ENCODE measurements at regions not wholly inside any gene's neighbourhood (a gene's known extent, or its start where the extent isn't known, plus 50 kb on each side); places are given as distances from the start of the nearest gene placed in this dataset.

- Histone ChIP-seq H3K79me2 (ENCODE audit: control insufficient read depth, insufficient read depth, low read length) (no peaks in the 10 kb centered on the region), H2AFZ (ENCODE audit: control insufficient read depth, low read depth, low read length) (no peak overlapping the region), H4K20me1 (ENCODE audit: control insufficient read depth, insufficient read depth) (no peaks in the 10 kb centered on the region), H3K4me1 (ENCODE audit: control insufficient read depth, insufficient read depth, low read length) (no peaks in the 10 kb centered on the region), H3K4me2 (ENCODE audit: control insufficient read depth, insufficient read depth) (no peak overlapping the region), H3K27me3 (replicated peaks in 1 of 2; ENCODE audit: control insufficient read depth in 2 of 2, insufficient read depth in 2 of 2, low read length in 1 of 2) (no peaks in the 10 kb centered on the region), H3K27ac (ENCODE audit: control insufficient read depth, insufficient read depth) (no peak overlapping the region), H3K4me3 (no peak overlapping the region), H3K9ac (ENCODE audit: control insufficient read depth, insufficient read depth, low read length) (no peak overlapping the region), H3K36me3 (ENCODE audit: control insufficient read depth in 2 of 2, insufficient read depth in 2 of 2, low read length in 1 of 2) (no peaks in the 10 kb centered on the region), H3K9me3 (replicated peaks; ENCODE audit: control insufficient read depth, insufficient read depth, low read length) (peaks cover 1% of the 10 kb centered on the region; the same call in 1 of the 3 replicates)
- in situ Hi-C loops (cut with MboI): no loop called here
- ChIA-PET RAD21 (ENCODE audit: unreplicated experiment) (no interaction called here), CTCF (interaction anchor here (1.6 kb wide), 1 partner anchor 9 kb away, joined by 5 read pairs; no protein-coding TSS in a partner anchor), POLR2A (no interaction called here), SMC1A (ENCODE audit: uncharacterized antibody, unreplicated experiment) (interaction anchor here (0.6 to 1.3 kb wide), 2 partner anchors 9 to 217 kb away, joined by 3 to 4 read pairs; no protein-coding TSS in a partner anchor)
- no peak for ATAC-seq
- intact Hi-C loops (cut with micrococcal nuclease; ENCODE audit: unreplicated experiment): no loop called here
- BruUV-seq (replicated peaks): no TSS peak
- WGBS (ENCODE audit: insufficient coverage, insufficient replicate concordance, low lambda C conversion rate, missing lambda C conversion rate): 53% methylated on average over 3 of the region's 3 CpGs
- DNase-seq (ENCODE audit: low read depth, low spot score): no peak
- FAIRE-seq: no peak
- TF ChIP-seq HDAC2 (IDR thresholded peaks at IDR 0.05) (no peak), ZBTB40 (IDR thresholded peaks at IDR 0.05; ENCODE audit: borderline replicate concordance) (no peak), ZNF384 (IDR thresholded peaks at IDR 0.05; ENCODE audit: borderline replicate concordance, low read depth, low read length) (no peak), WRNIP1 (IDR thresholded peaks at IDR 0.05; ENCODE audit: borderline replicate concordance, low read depth, low read length) (no peak), PML (IDR thresholded peaks at IDR 0.05; ENCODE audit: low read length) (no peak), SMAD1 (IDR thresholded peaks at IDR 0.05; ENCODE audit: low read depth, partially characterized antibody) (no peak), PKNOX1 (IDR thresholded peaks at IDR 0.05) (no peak), EZH2 (IDR thresholded peaks at IDR 0.05; ENCODE audit: borderline replicate concordance, control insufficient read depth, low read depth, low read length) (no peak), CEBPZ (IDR thresholded peaks at IDR 0.05; ENCODE audit: low read depth, low read length) (no peak), TCF7 (IDR thresholded peaks at IDR 0.05; ENCODE audit: borderline replicate concordance) (no peak), IRF3 (IDR thresholded peaks at IDR 0.05) (no peak), CHD4 (IDR thresholded peaks at IDR 0.05) (no peak), STAT3 (IDR thresholded peaks at IDR 0.05; ENCODE audit: low read depth, low read length) (no peak), MYC (IDR thresholded peaks at IDR 0.05; ENCODE audit: insufficient read depth, insufficient read length, insufficient replicate concordance, low read length, severe bottlenecking) (no peak), RCOR1 (conservative IDR thresholded peaks at IDR 0.05; ENCODE audit: low read depth, low read length) (no peak)
Observed at GRCh38 chr17:33954597-33954996, 300.5 kb upstream of the CCL2 start.

Measured in GM12878 (cell line).